ENCODE measurements at regions not wholly inside any gene's neighbourhood (a gene's known extent, or its start where the extent isn't known, plus 50 kb on each side); places are given as distances from the start of the nearest gene placed in this dataset.
"Not testable (repeated sequence)": the region's sequence is repeated elsewhere in the genome, so short reads cannot be mapped to it uniquely, and the experiment has no call there.

DNA sequence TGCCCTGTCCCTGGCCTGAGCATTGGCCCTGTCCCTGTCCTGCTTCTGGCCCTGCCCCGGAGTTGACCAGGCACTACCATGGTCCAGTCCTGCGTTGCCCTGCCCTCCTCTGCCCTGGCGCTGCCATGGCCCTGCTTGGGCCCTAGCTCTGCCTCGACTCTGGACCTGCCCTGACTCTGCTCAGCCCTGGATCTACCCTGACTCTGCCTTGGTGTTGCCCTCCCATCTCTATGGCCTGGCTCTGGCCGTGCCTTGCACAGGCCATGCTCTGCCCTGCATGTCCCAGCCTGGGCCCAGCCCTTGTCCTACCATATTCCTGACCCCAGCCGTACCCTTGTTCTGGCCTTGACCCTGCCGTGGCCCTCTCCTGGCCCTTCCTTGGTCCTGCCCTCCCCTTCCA lies 235.7 kb downstream of the GOLGA6L6 start:
- not testable (repeated sequence) for DNase-seq

DNA sequence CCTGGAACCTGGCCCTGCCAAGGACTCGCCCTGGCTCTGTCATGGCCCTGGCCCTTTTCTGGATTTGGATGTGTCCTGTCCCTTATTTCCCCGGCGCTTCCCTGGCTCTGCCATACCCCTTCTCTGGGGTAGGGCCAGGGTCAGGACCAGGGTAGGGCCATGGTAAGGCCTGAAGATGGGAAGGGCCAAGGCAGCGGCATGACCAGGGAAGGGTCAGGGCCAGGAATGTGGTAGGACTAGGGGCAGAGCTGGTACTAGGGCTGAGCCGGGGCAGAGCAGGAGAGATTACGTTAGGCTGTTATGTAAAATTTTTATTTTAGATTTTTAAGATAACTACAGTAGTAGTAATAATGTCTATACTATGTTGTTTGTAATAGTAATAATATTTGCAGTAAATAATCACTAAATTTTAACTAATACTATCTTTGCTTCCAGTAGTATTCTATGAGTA lies 236.6 kb downstream of the GOLGA6L6 start:
- not testable (repeated sequence) for DNase-seq

DNA sequence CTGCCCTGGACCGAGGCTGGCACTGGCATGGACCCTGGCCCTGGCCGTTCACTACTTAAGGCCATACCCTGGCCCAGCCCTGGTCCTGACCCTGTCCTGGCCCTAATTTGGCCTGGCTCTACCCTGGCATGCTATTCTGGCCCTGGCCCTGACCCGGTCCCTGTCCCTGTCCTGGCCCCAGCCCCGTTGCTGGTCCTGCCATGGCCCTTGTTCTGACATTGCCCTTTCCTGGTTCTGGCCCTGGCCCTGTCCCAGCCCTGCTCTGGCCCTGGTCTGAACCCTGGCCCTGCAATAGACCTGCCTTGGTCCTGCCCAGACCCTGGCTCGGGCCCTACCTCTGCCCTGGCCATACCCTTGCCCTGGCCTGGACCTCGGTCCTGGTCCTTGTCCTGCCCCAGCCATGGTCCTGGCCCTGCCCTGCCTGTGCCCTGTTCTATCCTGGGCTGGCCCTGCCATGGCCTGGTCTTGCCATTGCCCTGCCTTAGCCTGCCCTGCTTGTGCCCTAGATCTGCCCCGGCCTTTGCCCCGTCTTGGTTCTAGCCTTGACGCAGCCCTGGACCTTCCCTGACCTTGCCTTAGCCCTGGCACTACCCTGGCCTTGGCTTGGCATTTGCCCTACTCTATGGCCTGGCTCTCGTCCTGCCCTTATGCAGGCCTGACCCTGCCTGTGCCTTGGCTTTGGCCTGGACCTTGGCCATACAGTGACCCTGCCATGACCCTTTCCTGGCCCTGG lies 237.2 kb downstream of the GOLGA6L6 start:
- not testable (repeated sequence) for DNase-seq

DNA sequence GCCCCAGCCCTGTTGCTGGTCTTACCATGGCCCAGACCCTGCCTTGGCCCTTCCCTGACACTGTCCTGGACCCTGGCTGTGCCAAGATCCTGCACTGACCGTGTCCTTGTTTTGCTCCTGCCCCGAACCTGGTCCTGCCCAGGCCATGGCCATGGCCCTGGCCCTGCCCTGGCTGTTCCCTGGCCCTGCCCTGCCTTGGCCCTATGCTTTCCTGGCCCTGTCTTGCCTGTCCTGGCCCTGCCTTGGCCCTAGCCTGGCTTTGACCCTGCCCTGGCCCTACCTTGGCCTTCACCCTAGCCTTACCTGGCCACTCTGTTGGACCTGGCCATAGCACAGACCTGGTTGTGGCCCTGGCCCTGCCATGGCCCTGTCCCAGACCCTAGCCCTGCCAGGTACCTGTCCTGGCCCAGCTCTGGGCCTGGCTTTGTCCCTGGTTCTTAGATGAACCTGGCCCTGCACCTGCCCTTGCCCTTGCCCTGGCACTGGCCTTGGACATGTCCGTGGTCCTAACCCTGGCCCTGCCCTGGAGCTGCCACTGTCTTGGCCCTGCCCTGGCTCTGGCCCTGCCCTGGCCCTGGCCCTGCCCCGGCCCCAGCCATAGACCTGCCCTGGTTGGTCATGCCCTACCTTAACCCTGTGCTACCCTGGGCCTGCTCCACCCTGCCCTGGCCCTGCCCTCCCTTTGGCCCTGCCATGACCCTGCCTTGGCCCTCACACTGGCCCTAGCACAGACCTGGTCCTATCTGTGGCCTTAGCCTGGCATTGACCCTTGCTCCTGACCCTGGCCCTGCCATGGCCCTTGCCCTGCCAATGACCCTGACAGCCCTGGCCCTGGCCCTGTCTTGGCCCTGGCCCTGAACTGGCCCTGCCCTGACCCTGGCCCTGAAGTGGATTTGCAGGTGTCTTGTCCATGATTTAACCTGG lies 238.1 kb downstream of the GOLGA6L6 start:
- not testable (repeated sequence) for DNase-seq

DNA sequence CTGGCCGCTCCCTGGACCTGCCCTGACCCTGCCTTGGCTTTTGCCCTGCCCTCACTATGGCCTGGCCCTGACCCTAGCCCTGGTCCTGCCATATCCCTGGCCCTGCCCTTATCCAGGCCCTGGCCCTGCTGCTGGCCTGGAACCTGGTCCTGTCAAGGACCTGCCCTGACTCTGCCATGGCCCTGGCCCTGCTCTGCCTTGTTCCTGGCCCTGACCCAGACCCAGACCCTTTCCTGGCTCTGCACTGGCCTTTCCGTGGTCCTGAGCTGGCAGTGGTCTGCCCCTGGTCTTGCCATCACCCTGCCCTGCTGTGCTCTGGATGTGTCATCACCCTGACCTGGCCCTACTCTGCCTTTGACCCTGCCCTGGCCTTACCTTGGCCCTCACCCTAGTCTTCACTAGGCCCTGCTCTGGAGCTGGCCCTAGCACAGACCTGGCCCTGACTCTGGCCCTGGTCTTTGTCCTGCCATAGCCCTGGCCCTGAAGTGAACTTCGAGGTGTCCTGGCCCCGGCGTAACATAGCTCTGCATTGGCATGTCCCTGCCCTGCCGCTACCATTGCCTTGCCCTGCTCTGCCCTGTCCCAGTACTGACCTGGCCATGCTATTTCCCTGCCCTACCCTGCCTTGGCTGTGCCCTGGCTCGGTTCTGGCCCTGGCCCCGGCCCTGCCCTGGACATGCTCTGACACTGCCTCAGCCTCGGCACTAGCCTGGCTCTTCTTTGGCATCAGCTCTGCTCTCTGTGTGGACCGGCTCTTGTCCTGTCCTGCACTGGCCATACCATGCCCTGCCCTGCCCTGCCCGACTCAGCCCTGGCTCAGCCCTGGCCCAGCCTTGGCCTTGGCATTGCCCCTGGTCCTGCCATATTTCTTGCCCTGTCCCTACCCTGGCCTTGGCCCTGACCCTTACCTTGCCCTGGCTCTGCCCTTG lies 239.2 kb downstream of the GOLGA6L6 start:
- not testable (repeated sequence) for DNase-seq

DNA sequence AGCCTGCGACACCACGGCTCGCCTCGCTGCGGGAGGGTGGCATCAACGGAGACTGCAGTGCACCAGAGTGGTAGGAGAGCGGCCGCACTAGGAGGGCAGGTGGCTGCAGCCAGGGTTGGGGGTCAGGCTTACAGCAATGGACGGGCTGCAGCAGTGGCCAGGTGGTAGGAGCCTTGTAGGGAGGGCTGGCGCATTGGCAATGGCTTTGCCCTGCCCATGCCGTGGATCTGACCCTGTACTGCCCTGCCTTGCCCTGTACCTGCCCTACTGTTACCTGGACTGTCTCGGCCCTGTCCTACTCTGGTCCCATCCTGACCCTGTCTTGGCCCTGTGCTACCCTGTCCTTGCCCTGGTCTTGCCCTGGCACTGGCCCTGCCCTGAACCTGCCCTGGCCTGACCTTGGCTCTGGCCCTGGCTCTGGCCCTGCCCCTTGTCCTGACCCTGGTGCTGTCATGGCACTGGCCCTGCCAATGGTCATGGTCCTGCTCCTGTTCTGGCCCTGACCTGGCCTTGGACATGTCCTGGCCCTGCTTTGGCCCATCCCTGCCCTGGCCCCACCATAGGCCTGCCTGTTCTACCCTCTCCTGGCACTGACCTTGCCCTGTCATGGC lies 240.0 kb downstream of the GOLGA6L6 start:
- DNase-seq = not testable (repeated sequence)

DNA sequence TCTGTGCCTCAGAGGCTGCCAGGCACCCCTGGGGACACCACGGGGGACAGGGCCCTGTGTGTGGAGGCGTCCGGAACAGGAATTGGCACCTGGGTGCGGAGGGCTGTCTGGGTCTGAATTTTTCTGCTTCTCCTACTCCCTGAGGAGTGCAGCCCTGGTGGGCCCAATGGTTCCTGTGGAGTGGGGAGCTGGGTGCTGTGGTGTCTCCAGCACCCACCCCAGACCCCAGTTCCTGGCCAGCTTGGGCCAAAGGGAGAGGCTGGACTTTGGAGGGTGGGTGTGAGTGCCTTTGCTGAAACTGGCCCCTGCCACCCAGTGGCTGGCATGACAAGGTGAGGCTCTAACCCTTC lies 240.6 kb downstream of the GOLGA6L6 start:
- DNase-seq = not testable (repeated sequence)

DNA sequence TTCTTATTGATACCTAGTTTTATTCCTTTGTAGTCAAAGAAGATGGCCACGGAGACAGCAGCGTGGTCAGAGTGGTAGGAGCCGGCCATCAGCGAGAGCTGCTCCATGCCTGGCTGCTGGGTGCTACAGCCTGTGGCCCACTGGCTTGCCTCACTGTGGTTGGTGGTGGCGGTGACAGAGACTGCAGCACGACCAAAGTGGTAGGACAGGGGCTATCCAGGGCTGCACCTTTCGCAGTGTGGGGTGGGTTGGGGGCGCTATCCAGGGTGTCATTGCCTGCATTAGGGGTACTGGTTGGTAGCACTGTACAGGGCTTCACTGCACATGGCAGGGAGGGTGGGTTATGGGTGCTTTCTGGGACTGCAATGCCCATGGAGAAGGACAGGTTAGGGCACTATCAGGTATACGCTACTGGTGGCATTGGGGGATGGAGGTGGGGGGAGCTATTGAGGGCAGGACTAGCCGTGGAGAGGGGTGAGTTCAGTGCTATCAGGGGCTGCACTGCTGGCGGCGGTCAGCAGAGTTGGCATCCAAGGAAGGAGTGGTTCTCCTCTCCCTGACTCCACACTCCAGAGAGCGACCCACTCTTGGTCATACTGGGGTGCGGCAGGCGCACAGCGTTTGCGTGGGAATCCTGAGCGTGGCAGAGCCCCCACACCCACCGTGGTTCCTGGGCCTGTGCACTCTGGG lies 241.1 kb downstream of the GOLGA6L6 start:
- not testable (repeated sequence) for DNase-seq

DNA sequence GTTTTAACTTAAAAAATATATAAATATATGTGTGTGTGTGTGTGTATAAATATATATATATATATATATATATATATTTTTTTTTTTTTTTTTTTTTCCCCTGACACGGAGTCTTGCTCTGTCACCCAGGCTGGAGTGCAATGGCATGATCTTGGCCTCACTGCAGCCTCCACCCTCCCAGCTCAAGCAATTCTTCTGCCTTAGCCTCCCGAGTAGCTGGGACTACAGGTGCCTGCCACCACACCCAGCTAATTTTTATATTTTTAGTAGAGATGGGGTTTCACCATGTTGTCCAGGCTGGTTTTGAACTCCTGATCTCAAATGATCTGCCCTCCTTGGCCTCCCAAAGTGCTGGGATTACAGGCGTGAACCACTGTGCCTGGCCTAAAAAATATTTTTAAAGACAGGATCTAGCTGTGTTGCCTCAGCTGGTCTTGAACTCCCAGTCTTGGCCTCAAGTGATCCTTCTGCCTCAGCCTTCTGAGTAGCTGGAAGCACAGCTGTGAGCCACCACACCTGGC lies 243.9 kb downstream of the GOLGA6L6 start:
- DNase-seq = not testable (repeated sequence)

DNA sequence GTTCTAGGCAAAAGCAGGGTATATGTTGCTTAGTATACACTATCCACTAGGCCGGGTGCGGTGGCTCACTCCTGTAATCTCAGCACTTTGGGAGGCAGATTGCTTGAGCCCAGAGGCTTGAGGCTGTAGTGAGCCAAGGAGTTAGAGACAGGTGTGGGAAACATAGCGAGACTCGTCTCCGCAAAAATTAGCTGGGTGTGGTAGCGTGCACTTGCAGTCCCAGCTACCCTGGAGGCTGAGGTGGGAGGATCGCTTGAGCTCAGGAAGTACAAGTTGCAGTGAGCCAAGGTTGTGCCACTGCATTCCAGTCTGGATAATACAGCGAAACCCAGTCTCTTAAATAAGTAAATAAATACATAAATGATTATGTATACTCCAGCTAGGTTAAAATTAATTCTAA lies 245.3 kb downstream of the GOLGA6L6 start:
- not testable (repeated sequence) for DNase-seq

DNA sequence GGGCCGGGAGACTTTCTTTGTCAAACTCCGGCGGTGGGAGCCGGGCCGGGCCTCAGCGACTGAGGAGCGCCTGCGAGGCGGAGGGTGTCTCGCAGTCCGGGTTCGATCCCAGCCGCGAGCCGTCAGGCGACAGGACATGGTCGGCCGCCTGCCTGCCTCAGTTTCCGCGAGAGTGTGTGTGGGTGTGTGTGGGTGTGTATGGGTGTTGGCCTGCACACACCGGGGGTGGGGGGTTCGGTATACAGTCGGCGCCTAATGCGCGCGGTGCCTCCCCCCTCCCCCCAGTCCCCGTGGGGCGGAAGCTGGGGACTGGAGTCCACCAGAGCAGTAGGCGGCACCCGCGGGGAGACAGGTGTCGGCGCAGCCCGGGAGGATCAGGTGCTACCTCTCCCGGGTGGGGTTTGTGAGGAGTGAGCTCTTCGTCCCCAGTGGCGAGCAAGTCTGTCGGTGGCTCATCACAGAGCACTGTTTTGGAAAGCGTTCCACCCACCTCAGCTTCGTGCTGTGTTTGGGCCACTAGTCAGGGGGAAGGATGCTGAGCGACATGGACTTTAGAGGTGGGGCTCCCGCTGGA lies 246.3 kb downstream of the GOLGA6L6 start:
- DNase-seq = no peak

DNA sequence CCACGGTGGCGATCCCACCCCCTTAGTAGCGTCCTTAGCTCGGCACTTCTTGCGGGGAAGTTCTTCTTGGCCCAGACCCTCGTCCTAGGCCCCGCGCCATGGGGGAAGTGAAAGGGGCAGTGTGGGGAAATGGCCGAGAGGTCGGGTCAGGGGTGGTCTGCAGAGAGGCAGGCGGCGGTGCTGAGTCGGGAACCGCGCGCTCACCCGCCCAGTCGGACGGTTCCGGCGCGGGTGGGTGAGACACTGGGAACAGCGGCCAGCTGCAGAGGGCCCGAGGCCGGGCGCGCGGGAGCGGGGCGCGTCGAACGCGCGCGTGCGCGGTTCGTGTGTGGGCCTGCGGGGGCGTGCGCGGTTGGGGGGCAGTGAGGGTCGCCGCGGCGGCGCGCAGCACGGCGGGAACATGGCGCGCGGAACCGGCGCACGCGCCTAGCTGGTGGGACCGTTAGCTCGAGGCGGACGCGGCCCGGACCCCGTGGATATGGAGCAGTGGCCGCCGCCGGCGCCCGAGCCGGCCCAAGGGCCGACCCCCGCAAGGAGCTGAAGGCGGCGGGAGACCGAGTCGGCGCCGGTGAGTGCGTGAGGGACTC lies 246.9 kb downstream of the GOLGA6L6 start:
- no peak for DNase-seq

DNA sequence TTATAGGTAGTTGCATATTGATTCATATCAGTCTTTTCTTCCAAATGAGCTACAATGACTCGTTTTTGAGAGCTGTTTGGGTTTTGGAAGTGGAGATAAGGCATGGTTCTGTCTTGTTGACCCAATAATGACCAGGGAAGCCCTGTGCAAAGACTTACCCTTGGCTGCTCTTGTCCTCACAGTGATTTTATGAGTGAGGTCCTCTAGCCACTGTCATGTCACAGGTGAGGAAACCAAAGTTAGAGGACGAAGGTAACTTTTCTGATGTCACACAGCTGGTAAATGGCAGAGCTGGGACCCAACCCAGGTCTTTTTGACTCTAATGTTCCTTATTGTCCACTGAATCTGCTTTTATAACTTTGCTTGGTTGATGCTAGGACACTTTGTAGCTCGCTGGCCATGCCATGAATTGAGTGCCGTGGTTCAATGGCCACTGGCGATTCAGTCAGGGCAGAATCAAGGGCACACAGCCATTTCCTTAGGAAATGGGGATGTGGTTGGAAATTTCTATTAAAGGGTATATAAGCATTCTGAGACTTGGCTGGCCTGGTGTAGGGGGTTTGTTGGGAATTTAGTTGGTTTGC lies 249.1 kb downstream of the GOLGA6L6 start:
- DNase-seq = not testable (repeated sequence)

DNA sequence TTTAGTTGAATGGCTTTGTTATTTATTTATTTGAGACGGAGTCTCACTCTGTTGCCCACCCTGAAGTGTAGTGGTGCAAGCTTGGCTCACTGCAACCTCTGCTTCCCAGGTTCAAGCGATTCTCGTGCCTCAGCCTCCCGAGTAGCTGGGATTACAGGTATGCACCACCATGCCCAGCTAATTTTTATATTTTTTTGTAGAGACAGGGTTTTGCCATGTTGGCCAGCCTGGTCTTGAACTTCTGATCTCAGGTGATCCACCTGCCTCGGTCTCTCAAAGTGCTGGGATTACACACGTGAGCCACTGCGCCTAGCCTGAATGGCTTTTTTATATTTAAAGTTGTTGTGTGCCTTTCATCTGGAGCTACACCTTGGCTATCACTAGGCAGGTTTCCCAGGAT lies 250.0 kb downstream of the GOLGA6L6 start:
- DNase-seq = not testable (repeated sequence)

DNA sequence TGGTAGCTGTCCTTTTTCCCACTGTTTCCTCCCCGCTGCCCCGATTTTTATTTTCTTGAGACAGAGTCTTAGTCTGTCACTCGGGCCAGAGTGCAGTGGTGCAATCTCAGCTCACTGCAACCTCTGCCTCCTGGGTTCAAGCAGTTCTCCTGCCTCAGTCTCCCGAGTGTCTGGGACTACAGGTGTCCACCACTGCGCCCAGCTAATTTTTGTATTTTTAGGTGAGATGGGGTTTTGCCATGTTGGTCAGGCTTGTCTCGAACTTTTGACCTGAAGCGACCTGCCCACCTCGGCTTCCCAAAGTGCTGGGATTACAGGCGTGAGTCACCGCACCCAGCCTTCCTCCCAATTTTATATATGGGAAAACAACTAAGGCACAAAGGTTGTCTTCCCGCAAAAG lies 251.0 kb downstream of the GOLGA6L6 start:
- not testable (repeated sequence) for DNase-seq

DNA sequence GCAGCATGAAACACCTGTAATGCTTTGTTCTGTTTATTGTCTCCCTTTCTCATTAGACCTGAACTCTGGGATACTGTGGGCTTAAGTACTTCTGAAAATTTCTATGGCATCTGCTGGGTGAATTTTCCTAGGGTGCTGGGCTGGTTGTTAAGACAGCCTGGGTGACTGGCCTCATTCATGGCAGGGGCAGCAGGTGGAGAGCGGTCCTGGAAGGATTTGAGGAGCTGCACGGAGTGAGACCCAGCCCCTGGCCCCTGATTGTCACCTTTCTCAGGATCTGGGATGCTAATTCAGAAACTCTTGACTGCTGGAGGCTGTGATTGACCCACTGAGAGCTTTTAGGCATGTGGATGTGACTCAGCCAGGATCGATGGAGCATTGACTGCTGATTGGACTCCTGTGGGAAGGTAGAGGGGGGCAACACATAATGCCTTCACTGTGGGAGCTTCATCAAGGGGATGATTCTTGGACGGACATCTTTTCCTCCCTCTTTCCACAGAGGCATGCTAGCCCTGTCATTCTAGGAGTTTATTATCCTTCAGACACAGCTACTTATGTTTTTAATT lies 252.0 kb downstream of the GOLGA6L6 start:
- DNase-seq = not testable (repeated sequence)

DNA sequence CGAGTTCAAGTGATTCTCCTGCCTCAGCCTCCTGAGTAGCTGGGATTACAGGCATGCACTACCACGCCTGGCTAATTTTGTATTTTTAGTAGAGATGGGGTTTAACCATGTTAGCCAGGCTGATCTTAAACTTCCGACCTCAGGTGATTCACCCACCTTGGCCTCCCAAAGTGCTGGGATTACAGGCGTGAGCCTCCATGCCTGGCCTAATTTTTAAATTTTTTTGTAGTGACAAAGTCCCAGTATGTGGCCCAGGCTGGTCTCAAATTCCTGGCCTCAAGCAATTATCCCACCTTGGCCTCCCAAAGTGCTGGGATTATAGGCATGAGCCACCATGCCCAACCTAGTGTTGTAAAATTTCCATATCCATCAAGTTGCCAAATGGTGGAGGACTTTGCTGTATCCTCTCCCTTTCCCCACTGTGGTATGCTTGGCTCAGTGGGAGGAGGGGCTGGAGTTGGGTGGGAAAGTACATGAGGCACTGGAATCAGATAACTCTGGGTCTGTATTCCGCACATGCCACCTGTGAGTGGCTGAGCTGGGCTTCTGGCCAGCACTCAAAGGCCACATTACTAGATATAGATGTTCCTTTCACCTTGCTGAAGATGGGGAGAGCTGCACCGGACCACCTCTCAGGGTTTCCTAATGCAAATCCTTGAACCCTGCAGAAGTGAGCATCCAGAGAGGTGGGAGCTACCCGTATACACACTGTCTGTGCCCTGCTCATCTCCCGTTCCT lies 252.6 kb downstream of the GOLGA6L6 start:
- DNase-seq = not testable (repeated sequence)

DNA sequence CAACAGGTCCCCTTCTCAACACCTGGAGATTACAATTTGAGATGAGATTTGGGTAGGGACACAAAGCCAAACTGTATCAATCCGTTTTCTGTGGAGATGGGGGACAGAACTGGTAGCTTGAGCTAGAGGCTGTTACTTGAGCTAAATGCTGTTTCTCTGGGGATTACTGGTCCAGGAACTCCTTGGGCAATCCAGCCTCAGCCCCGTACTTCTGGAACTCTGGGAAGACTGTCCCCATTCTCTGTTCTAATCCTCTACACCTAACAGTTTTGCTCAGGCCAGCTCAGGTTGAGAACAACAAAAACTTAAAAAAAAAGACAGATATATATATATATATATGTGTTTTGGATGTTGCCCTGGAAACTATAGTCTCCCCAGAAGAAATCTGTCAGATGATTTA lies 255.0 kb downstream of the GOLGA6L6 start:
- not testable (repeated sequence) for DNase-seq

DNA sequence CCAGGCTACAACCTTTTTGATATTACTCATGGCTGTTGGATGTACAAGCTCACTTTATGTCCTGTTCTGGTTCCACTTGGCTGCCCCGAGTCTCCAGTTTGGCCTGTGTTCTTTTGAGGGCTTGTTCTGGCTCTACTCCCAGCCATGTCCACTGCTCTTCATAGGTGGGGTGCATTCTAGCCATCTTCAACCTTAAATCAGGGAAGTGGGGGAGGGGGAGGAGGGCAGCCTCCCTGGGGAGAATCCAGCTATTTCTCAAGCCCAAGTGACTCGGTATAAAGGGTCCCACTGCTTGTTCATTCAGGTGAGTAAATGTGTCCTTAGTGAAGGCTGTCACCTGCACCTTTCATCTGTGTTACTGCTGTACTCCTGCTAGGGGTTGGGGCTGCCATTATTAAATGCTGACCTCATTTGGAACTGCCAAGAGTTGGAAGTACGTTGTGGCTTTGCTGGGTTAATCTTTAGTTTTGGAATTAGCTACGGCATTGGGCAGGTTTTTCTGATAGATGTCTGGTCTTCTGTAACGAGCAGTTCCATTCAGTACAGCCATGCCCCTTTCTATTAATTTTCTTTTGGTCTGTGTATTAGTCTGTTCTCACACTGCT lies 255.8 kb downstream of the GOLGA6L6 start:
- not testable (repeated sequence) for DNase-seq

All from activated CD4-positive, alpha-beta T cell treated with anti-CD3 and anti-CD28 coated beads for 48 hours (primary cell).